Fibroblast of the aortic adventitia (primary cell): ENCODE measurements at regions not wholly inside any gene's neighbourhood (a gene's known extent, or its start where the extent isn't known, plus 50 kb on each side); places are given as distances from the start of the nearest gene placed in this dataset.

ENCODE experiments used
- DNase-seq: peaks from one replicate; pipeline ENCODE4 v3.0.0-alpha.2; 2010; ENCODE audit warnings: low read depth
- H3K4me3 ChIP-seq: 2 replicates; pipeline ENCODE4 v1.5.1; 2011; ENCODE audit warnings: low read depth, mild to moderate bottlenecking, control low read depth, low read length, moderate library complexity
- CTCF ChIP-seq: IDR thresholded peaks from 2 replicates; pipeline ENCODE4 v1.5.1; 2011; ENCODE audit warnings: mild to moderate bottlenecking, low read length, control low read depth, inconsistent platforms; ENCODE audit not compliant: insufficient read depth

- DNase-seq: no peak
- H3K4me3 ChIP-seq: no peak overlapping the region
- no peak for TF ChIP-seq CTCF
These were observed 503.9 kb upstream of the IGFBP3 start for GRCh38 chr7:46424934-46425333.

GRCh38 chr7:46421441-46422230, 500.6 kb upstream of the IGFBP3 start:
- DNase-seq: no peak
- TF ChIP-seq CTCF: no peak

GRCh38 chr7:46414946-46415345, 493.9 kb upstream of the IGFBP3 start:
- H3K4me3 ChIP-seq: no peak overlapping the region
- peak; percentile 30 for DNase-seq

More at GRCh38 chr7:46421441-46422230, 500.6 kb upstream of the IGFBP3 start:
- H3K4me3 ChIP-seq: no peak overlapping the region

GRCh38 chr7:46411236-46411635, 490.2 kb upstream of the IGFBP3 start:
- H3K4me3 ChIP-seq: no peak overlapping the region
- no peak for TF ChIP-seq CTCF
- no peak for DNase-seq

More at GRCh38 chr7:46414946-46415345, 493.9 kb upstream of the IGFBP3 start:
- TF ChIP-seq CTCF: no peak

- no peak for TF ChIP-seq CTCF
- no peak overlapping the region for H3K4me3 ChIP-seq
- DNase-seq: no peak
These were observed 486.1 kb upstream of the IGFBP3 start for GRCh38 chr7:46407125-46407524.

GRCh38 chr7:46397591-46397990, 476.5 kb upstream of the IGFBP3 start:
- TF ChIP-seq CTCF: no peak
- no peak for DNase-seq
- H3K4me3 ChIP-seq: no peak overlapping the region
